GM21381 (cell line): ENCODE measurements at regions not wholly inside any gene's neighbourhood (a gene's known extent, or its start where the extent isn't known, plus 50 kb on each side); places are given as distances from the start of the nearest gene placed in this dataset.

Experiments
- ATAC-seq: cut with Tn5 transposase; IDR thresholded peaks from one replicate; pipeline ENCODE4 v1.9.1; 2021; ENCODE audit warnings: mild to moderate bottlenecking, moderate library complexity; ENCODE audit not compliant: unreplicated experiment

- no peak for ATAC-seq
Observed at GRCh38 chr3:135310317-135310716, 515.3 kb downstream of the EPHB1 start.

GRCh38 chr3:135311699-135312098, 516.6 kb downstream of the EPHB1 start:
- ATAC-seq: no peak

DNA sequence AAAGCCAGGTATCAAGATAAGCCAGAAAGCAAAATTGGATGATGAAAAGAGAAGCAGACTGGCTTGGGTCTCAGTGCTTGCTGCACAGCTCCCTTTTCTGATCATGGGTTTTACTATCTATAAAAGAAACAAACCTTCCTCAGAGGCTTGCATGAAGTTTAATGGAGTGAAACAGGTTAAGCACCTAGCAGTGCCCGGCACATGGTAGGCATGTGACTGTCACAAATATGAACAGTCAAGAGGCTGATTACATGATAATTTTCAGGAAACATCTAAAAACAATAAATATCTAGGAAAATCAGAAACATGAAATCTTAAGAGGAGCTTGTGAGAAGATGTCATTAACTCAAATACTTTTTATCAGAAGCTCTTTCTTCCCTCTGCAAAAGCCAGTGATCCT, 519.2 kb downstream of the EPHB1 start:
- no peak for ATAC-seq

- ATAC-seq: no peak
Observed at GRCh38 chr3:135324301-135324700, 529.2 kb downstream of the EPHB1 start.

DNA sequence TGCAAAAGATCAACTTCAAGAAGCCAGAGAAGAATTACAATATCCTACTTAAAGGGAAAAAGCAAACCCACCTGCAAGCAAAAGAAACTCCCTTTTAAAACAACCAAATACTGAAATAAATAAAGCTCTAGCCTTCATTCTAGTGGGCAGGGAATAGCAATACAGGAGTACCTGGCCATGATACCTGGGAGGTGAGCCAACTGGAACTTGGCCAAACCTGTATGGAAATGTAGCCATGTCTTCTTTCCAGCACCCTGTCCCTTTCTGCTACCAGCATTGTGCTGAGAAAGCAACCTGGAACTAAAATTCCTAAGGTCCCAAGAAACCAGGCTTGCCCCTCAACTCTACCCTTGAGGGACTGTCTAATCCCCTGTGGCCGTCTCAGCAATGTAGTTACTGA, 530.0 kb downstream of the EPHB1 start:
- ATAC-seq: no peak

GRCh38 chr3:135325726-135326235, 530.7 kb downstream of the EPHB1 start:
- ATAC-seq: no peak

- ATAC-seq: no peak
Observed at GRCh38 chr3:135326851-135327250, 531.8 kb downstream of the EPHB1 start.

- no peak for ATAC-seq
Observed at GRCh38 chr3:135328036-135328435, 533.0 kb downstream of the EPHB1 start.

DNA sequence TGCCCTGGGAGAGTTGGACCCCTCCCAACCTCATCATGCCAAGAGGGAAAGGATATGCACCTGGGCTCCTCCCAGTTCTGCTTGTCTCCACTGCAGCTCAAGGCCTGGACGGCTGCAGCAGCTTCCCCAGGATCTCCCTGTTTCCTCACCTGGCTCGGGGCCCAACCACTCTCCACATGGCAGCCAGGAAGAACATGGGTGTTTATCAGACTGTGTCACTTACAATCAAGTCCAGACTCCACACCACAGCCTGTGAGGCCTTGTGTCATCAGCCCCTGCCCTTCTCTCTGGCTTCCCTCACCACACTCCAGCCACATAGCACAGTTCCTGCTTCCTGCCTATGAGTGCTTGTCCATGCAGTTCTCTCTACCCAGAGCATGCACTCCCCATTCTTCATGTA, 534.4 kb downstream of the EPHB1 start:
- ATAC-seq: no peak

GRCh38 chr3:135337192-135337591, 542.1 kb downstream of the EPHB1 start:
- ATAC-seq: no peak

- ATAC-seq: no peak
Observed at GRCh38 chr3:135348690-135349089, 553.6 kb downstream of the EPHB1 start.

DNA sequence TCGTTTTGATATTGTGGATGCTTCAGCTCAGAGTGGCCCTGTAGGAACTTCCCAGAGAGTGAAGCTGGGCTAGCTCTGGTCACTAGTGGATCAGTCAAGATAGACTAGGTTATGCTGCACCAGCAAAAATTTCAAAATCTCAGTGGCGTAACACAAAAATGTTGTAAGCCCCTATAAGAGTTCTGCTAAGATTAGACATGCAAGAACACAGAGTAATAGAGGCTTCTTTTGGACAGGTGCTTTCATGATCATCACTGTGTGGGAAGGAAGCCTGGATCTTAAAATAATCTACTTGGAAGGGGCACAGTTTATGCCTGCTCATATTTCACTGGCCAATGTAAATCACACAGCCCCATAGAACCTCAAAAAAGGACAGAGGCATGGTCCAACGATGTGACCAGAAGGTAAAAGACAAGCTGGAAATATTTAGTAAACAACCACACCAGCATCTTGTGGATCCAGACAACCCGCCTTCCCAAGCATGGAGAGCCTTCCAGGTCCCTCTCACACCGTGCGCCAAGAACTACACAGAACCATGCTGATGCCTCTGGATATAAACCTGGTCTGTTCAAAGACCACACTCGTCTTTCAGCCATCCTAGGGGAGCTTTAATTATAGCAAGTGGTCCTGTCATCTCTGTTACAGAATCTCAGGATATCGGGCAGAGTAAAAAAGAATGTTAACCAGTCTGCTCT, 554.3 kb downstream of the EPHB1 start:
- no peak for ATAC-seq

DNA sequence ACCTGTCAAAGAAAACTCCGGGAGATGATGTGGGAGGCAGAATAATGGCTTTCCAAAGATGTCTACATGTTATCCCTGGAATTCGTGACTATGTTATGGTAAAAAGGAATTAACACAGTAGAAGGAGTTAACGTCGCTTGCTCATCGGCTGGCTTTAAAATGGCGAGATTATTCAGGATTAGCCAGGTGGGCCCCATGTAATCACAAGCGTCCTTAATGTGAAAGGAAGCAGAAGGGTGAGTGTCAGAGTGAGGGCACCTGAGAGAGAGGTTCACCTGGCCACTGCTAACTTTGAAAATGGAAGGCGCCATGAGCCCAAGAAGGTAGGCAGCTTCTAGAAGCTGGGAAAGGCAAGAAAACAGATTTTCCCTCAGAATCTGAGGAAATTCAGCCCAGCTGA, 557.2 kb downstream of the EPHB1 start:
- ATAC-seq: no peak

- no peak for ATAC-seq
Observed at GRCh38 chr3:135362889-135363288, 567.8 kb downstream of the EPHB1 start.

DNA sequence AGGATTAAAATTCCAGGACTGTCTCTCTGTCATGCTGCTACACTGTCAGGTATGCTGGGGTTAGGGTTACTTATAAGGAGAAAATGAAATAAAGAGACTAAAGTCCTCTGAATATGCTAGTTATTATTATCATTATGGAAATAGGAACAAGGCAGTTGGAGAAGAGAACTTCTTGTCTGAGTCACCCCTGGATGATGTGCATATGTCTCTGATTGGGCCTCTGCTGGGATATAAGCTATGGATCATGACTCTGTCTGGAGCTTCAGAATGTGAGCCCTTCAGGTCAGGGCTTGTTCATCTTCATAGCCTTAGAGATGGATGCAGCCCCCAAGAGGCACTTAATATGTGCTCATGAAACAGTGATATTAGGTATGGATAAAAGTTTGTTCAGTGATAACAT, 569.6 kb downstream of the EPHB1 start:
- ATAC-seq: no peak

DNA sequence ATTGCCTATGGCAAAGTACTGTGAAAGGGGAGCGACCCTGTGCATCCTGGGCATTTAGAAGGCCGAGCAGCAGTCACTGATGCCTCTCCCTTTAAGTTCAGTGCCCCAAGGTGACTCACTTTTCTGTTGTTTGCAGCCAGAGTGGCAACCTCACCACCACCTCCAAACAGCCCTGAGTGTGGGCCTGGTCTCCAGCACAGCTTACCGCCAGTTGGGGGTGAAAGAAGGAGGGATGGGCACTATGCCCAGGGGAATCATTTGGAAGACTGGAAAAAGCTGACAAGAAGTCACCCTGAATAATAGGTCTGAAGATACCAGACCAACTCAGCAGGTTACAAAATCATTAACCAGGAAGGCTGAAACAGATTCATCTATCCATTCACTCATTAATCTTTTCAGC, 571.8 kb downstream of the EPHB1 start:
- ATAC-seq: no peak

DNA sequence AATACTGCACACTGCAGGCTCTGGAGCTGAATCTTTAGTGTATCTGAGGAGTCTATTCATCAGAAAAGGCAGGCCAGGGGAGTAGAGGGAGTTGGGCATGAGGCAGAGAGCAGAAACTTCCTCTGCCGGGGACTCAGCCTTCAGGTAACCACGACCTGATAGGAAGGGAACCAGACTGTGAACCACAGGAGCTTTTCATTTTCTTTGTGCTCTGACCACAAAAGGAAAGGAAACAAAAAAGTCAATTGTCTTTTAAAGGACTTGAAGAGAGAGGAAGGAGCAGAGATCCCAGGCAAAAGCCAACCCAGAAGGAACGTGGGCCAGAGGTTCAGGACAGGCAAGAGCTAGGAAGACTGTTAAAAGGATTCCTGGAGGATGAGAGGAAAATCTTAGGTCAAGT, 573.3 kb downstream of the EPHB1 start:
- ATAC-seq: no peak

GRCh38 chr3:135368781-135369180, 573.7 kb downstream of the EPHB1 start:
- no peak for ATAC-seq

DNA sequence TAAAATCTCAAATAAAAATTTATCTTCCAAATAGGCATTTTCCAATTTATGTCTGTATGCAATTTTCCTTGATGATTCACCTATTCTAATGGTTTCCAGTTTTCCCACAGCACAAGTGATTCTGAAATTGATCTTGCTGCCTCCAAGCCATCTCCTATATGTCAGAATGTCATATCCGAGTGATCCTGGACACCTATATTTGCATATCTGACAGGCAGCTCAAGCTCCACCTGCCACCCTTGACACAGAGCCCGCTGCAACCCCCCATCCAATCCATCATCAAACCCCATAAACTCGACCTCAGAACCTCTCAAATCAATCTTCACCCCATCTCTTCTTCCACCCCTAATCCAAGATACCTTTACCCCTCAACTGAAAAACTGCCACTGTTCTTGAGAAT, 579.5 kb downstream of the EPHB1 start:
- no peak for ATAC-seq

- no peak for ATAC-seq
Observed at GRCh38 chr3:135382188-135382587, 583.3 kb upstream of the PPP2R3A start.

DNA sequence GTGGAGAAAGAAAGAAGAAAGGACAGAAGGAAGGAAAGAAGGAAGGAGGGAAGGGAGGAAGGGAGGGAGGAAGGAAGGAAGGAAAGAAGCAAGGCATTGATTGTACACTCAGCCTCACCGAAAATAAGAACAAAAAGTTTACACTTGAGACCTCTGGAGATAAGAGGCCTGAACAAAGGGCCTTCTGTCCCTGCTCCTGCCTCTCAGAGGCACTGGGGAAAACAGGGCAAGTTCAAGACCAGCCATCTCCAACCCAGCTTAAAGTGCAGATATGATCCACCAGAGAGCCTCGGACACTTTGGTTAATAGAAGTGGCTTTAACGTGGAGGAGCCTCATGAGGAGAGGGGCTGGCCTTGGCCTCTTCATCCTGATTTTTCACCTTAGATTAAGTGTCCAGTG, 582.9 kb upstream of the PPP2R3A start:
- no peak for ATAC-seq

- ATAC-seq: no peak
Observed at GRCh38 chr3:135383301-135383700, 582.2 kb upstream of the PPP2R3A start.

DNA sequence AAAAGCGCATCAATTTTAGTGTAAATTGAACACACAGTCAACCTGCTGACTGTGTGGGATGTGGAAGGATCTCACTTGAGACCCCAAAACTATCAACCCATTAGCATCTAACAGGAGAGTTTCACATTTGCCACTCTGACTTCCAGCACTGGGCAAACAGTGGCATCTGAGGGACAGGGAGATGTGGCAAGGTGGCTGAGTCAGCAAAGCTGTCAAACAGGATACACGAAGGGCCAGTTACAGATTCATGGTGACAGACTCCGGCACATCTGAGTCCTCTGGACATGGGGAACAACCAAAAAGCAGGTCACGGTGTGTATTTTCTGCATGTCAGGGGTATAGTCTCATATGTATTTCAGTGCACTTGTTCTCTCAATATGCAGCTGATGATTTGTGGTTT, 573.4 kb upstream of the PPP2R3A start:
- ATAC-seq: no peak
